ENCODE measurements at regions not wholly inside any gene's neighbourhood (a gene's known extent, or its start where the extent isn't known, plus 50 kb on each side); places are given as distances from the start of the nearest gene placed in this dataset.

- no peak for TF ChIP-seq CHD7 (IDR thresholded peaks at IDR 0.05; ENCODE audit: insufficient replicate concordance, low read length)
- no peak for TF ChIP-seq SP4 (IDR thresholded peaks at IDR 0.05; ENCODE audit: low read length)
- TF ChIP-seq POLR2AphosphoS5 (IDR thresholded peaks at IDR 0.05; ENCODE audit: low read depth, low read length): no peak
- no peak for TF ChIP-seq KDM5A (IDR thresholded peaks at IDR 0.05; ENCODE audit: low read length)
- TF ChIP-seq ATF3 (IDR thresholded peaks at IDR 0.05; ENCODE audit: insufficient read depth, low read depth, low read length): no peak
Measured at GRCh38 chr9:14441115-14441514, 127.2 kb upstream of the NFIB start (continued).
